ENCODE measurements at regions not wholly inside any gene's neighbourhood (a gene's known extent, or its start where the extent isn't known, plus 50 kb on each side); places are given as distances from the start of the nearest gene placed in this dataset.
"Not testable (repeated sequence)": the region's sequence is repeated elsewhere in the genome, so short reads cannot be mapped to it uniquely, and the experiment has no call there.

DNA sequence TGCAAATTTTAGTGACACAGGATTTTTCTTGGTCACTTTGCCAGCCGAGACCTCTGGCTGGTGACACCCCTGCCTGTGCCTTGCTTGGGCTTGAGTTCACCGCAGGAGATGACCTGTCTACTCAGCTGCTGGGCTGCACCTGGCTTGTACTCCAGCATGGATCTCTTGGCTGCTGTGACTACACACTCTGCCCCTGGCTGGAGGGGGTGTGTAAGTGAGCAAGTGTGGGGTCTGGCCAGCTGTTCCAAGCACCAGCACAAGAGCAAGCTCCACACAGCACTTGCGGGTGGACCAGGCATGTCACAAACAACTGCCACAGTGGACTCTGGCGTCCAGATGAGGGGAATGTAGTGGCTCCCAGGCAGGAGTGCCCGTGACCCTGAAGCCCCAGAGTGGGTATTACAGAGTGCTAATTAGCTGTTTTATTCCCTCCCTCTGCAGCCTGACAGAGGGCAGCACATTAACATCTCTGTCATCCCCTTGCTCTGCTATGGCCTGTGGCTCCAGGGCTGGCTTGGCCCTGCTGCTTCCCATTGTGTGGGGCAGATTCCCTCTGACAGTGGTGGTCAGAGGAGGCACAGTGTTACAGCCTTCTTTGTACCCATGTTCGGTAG lies 1387.2 kb downstream of the OLFM4 start:
- peaks cover 24% of the 10 kb centered on the region for H3K9me3 Mint-ChIP-seq
- DNase-seq (ENCODE audit: low spot score) (peak; percentile 31), ATAC-seq (peak; percentile 99)
- no peak overlapping the region for H3K27ac Mint-ChIP-seq
- peaks cover 29% of the 10 kb centered on the region for H3K4me1 Mint-ChIP-seq
- H3K36me3 Mint-ChIP-seq: no peaks in the 10 kb centered on the region
- H3K4me3 Mint-ChIP-seq: no peak overlapping the region
- no peak for TF ChIP-seq ZNF396 (CRISPR knock-in tag; IDR thresholded peaks at IDR 0.05; ENCODE audit: borderline replicate concordance)
- TF ChIP-seq, protein P1, sequence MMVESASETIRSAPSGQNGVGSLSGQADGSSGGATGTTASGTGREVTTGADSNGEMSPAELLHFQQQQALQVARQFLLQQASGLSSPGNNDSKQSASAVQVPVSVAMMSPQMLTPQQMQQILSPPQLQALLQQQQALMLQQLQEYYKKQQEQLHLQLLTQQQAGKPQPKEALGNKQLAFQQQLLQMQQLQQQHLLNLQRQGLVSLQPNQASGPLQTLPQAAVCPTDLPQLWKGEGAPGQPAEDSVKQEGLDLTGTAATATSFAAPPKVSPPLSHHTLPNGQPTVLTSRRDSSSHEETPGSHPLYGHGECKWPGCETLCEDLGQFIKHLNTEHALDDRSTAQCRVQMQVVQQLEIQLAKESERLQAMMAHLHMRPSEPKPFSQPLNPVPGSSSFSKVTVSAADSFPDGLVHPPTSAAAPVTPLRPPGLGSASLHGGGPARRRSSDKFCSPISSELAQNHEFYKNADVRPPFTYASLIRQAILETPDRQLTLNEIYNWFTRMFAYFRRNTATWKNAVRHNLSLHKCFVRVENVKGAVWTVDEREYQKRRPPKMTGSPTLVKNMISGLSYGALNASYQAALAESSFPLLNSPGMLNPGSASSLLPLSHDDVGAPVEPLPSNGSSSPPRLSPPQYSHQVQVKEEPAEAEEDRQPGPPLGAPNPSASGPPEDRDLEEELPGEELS (CRISPR knock-in tag; IDR thresholded peaks at IDR 0.05): 0 out of 2 replicates have a peak, but pooled peaks have one; percentile 16
- ChIA-PET POLR2A (no interaction called here), CTCF (interaction anchor here (1.6 kb wide), 1 partner anchor 43 kb away, joined by 3 read pairs; no protein-coding TSS in a partner anchor)
- no peaks in the 10 kb centered on the region for H3K27me3 Mint-ChIP-seq (ENCODE audit: low read depth)

DNA sequence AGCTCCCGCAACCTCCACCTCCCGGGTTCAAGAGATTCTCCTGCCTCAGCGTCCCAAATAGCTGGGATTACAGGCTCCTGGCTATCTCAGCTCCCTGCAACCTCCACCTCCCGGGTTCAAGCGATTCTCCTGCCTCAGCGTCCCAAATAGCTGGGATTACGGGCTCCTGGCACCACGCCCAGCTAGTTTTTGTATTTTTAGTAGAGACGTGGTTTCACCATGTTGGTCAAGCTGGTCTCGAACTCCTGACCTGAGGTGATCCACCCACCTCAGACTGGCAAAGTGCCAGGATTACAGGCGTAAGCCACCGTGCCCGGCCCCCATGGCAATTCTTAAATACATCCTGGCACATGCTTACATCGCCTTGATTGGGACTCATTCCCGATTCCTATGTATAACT lies 1394.3 kb downstream of the OLFM4 start:
- H3K4me3 Mint-ChIP-seq; DNase-seq (ENCODE audit: low spot score); H3K36me3 Mint-ChIP-seq; POLR2A ChIA-PET; H3K9me3 Mint-ChIP-seq; CTCF ChIA-PET; H3K27me3 Mint-ChIP-seq (ENCODE audit: low read depth); ATAC-seq; H3K27ac Mint-ChIP-seq: not testable (repeated sequence)
- H3K4me1 Mint-ChIP-seq: peaks cover 16% of the 10 kb centered on the region

DNA sequence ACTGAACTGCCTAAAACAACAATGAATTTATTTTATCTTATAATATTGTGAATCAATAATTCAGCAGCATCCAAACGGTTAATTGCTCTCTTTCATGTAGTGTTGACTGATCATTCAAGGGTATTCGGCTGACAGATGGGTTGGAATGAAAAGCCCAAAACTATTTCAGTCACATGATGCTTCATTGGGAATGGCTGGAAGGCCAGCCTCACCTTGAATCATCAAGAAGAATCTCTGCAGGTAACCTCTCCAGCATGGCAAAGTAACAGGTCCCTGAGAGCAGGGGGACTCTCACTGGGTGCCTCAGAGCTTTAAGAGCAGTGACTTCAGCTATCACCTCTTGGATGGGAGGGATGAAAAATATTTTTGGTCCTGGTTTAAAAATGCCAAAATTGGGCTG lies 1395.7 kb downstream of the OLFM4 start:
- DNase-seq (ENCODE audit: low spot score): no peak
- ChIA-PET CTCF (no interaction called here), POLR2A (no interaction called here)
- Mint-ChIP-seq H3K4me3 (no peak overlapping the region), H3K4me1 (peaks cover 11% of the 10 kb centered on the region), H3K9me3 (no peaks in the 10 kb centered on the region), H3K36me3 (no peaks in the 10 kb centered on the region), H3K27me3 (ENCODE audit: low read depth) (no peaks in the 10 kb centered on the region), H3K27ac (no peak overlapping the region)
- TF ChIP-seq, protein P2, sequence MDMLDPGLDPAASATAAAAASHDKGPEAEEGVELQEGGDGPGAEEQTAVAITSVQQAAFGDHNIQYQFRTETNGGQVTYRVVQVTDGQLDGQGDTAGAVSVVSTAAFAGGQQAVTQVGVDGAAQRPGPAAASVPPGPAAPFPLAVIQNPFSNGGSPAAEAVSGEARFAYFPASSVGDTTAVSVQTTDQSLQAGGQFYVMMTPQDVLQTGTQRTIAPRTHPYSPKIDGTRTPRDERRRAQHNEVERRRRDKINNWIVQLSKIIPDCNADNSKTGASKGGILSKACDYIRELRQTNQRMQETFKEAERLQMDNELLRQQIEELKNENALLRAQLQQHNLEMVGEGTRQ (CRISPR knock-in tag; IDR thresholded peaks at IDR 0.05): peak; percentile 59; the same call in 1 of the 2 replicates
- TF ChIP-seq TEAD4 (CRISPR knock-in tag; IDR thresholded peaks at IDR 0.05): no peak
- TF ChIP-seq, protein P3, sequence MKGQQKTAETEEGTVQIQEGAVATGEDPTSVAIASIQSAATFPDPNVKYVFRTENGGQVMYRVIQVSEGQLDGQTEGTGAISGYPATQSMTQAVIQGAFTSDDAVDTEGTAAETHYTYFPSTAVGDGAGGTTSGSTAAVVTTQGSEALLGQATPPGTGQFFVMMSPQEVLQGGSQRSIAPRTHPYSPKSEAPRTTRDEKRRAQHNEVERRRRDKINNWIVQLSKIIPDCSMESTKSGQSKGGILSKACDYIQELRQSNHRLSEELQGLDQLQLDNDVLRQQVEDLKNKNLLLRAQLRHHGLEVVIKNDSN (CRISPR knock-in tag; IDR thresholded peaks at IDR 0.05): 0 out of 2 replicates have a peak, but pooled peaks have one; percentile 23
- peak; percentile 56 for ATAC-seq

DNA sequence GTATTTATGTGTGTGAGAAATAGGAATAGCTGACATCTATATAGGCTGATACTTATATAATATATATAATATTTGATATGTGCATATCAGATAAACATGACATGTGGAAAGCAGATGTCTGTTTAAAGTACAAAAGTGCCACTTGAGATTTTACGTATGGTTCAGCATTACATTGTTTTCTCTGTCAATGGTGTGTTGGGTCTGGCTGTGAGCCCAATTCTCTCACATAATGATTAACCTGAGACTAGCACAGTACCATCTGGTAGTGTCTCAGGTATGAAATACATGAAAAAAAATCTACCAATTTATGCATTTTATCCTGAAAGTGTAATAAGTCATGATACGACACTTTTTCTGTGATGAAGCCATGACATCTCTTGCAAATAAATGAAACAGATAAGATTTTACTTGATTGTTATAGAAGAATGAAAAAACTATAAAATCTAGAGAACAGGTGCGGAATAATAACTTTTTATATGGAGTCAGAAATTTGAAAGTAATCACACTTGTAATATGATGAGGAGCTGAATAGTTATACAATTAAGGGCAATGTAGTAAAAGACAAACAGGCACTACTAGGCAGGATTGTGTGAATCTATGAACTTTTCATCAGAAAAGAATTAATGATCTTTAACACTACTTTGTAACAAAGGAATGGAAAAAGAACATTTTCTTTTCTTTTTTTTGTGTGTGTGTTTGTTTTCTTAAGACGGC lies 1405.0 kb downstream of the OLFM4 start:
- Mint-ChIP-seq H3K27ac (no peak overlapping the region), H3K9me3 (0 out of 2 replicates have a peak, but pooled peaks cover 6% of the 10 kb centered on the region), H3K36me3 (no peaks in the 10 kb centered on the region), H3K27me3 (ENCODE audit: low read depth) (no peaks in the 10 kb centered on the region), H3K4me3 (no peak overlapping the region), H3K4me1 (no peaks in the 10 kb centered on the region)
- ChIA-PET POLR2A (no interaction called here), CTCF (no interaction called here)
- DNase-seq (ENCODE audit: low spot score) (no peak), ATAC-seq (no peak)
- no peak for TF ChIP-seq ZNF138 (CRISPR knock-in tag; conservative IDR thresholded peaks at IDR 0.05)
- no peak for TF ChIP-seq KAT7 (CRISPR knock-in tag; IDR thresholded peaks at IDR 0.05; ENCODE audit: borderline replicate concordance)
- TF ChIP-seq, protein P4, sequence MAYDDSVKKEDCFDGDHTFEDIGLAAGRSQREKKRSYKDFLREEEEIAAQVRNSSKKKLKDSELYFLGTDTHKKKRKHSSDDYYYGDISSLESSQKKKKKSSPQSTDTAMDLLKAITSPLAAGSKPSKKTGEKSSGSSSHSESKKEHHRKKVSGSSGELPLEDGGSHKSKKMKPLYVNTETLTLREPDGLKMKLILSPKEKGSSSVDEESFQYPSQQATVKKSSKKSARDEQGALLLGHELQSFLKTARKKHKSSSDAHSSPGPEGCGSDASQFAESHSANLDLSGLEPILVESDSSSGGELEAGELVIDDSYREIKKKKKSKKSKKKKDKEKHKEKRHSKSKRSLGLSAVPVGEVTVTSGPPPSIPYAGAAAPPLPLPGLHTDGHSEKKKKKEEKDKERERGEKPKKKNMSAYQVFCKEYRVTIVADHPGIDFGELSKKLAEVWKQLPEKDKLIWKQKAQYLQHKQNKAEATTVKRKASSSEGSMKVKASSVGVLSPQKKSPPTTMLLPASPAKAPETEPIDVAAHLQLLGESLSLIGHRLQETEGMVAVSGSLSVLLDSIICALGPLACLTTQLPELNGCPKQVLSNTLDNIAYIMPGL (CRISPR knock-in tag; IDR thresholded peaks at IDR 0.05): no peak
- no peak for TF ChIP-seq CREB1 (CRISPR knock-in tag; IDR thresholded peaks at IDR 0.05)
- TF ChIP-seq SP1 (CRISPR knock-in tag; conservative IDR thresholded peaks at IDR 0.05): no peak
- TF ChIP-seq, protein P5, sequence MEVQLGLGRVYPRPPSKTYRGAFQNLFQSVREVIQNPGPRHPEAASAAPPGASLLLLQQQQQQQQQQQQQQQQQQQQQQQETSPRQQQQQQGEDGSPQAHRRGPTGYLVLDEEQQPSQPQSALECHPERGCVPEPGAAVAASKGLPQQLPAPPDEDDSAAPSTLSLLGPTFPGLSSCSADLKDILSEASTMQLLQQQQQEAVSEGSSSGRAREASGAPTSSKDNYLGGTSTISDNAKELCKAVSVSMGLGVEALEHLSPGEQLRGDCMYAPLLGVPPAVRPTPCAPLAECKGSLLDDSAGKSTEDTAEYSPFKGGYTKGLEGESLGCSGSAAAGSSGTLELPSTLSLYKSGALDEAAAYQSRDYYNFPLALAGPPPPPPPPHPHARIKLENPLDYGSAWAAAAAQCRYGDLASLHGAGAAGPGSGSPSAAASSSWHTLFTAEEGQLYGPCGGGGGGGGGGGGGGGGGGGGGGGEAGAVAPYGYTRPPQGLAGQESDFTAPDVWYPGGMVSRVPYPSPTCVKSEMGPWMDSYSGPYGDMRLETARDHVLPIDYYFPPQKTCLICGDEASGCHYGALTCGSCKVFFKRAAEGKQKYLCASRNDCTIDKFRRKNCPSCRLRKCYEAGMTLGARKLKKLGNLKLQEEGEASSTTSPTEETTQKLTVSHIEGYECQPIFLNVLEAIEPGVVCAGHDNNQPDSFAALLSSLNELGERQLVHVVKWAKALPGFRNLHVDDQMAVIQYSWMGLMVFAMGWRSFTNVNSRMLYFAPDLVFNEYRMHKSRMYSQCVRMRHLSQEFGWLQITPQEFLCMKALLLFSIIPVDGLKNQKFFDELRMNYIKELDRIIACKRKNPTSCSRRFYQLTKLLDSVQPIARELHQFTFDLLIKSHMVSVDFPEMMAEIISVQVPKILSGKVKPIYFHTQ (CRISPR knock-in tag; IDR thresholded peaks at IDR 0.05): no peak
- TF ChIP-seq SMAD4 (CRISPR knock-in tag; IDR thresholded peaks at IDR 0.05): no peak
- TF ChIP-seq, protein P6, sequence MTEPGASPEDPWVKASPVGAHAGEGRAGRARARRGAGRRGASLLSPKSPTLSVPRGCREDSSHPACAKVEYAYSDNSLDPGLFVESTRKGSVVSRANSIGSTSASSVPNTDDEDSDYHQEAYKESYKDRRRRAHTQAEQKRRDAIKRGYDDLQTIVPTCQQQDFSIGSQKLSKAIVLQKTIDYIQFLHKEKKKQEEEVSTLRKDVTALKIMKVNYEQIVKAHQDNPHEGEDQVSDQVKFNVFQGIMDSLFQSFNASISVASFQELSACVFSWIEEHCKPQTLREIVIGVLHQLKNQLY (CRISPR knock-in tag; IDR thresholded peaks at IDR 0.05): no peak
- TF ChIP-seq, protein P7, sequence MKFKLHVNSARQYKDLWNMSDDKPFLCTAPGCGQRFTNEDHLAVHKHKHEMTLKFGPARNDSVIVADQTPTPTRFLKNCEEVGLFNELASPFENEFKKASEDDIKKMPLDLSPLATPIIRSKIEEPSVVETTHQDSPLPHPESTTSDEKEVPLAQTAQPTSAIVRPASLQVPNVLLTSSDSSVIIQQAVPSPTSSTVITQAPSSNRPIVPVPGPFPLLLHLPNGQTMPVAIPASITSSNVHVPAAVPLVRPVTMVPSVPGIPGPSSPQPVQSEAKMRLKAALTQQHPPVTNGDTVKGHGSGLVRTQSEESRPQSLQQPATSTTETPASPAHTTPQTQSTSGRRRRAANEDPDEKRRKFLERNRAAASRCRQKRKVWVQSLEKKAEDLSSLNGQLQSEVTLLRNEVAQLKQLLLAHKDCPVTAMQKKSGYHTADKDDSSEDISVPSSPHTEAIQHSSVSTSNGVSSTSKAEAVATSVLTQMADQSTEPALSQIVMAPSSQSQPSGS (CRISPR knock-in tag; IDR thresholded peaks at IDR 0.05; ENCODE audit: borderline replicate concordance, low read depth): no peak
- no peak for TF ChIP-seq ZNF121 (CRISPR knock-in tag; IDR thresholded peaks at IDR 0.05)
